BJ (cell line): ENCODE measurements at regions not wholly inside any gene's neighbourhood (a gene's known extent, or its start where the extent isn't known, plus 50 kb on each side); places are given as distances from the start of the nearest gene placed in this dataset.

Experiments used
- CTCF ChIA-PET: fragments of 350-600 bp; formaldehyde crosslinking; extraction: SDS; loops from one replicate; lab custom pipeline; 2021; ENCODE audit warnings: antibody characterized with exemption, inconsistent platforms; lab: Yijun Ruan, JAX
- POLR2A ChIA-PET: fragments of 300-600 bp; sonication (Branson Sonifier 250); formaldehyde crosslinking; extraction: SDS; loops from one replicate; lab custom pipeline; 2021; ENCODE audit warnings: antibody characterized with exemption; lab: Charles Lee
- DNase-seq: peaks from one replicate; pipeline ENCODE4 v3.0.0-alpha.2; 2011; ENCODE audit warnings: low read depth
- H3K27me3 ChIP-seq: 2 replicates; pipeline ENCODE4 v1.6.0; 2011; ENCODE audit warnings: low read length; ENCODE audit not compliant: control insufficient read depth, insufficient read depth
- H3K36me3 ChIP-seq: 2 replicates; pipeline ENCODE4 v1.5.1; 2011; ENCODE audit warnings: low read length; ENCODE audit not compliant: control insufficient read depth, insufficient read depth
- H3K4me3 ChIP-seq: 2 replicates; pipeline ENCODE4 v1.5.1; 2011; ENCODE audit warnings: low read depth, mild to moderate bottlenecking, control low read depth, low read length
- CTCF ChIP-seq: IDR thresholded peaks from 2 replicates; pipeline ENCODE4 v1.5.1; 2011; ENCODE audit warnings: low read depth, mild to moderate bottlenecking, control low read depth, inconsistent platforms, low read length, moderate library complexity; ENCODE audit not compliant: insufficient read depth

- Histone ChIP-seq H3K36me3 (peaks cover 3% of the 10 kb centered on the region; the same call in 1 of the 2 replicates), H3K27me3 (no peaks in the 10 kb centered on the region), H3K4me3 (no peak overlapping the region)
- no peak for DNase-seq
- ChIA-PET POLR2A (no interaction called here), CTCF (interaction anchor here (0.7 to 9.1 kb wide), 4 partner anchors 11 to 110 kb away, joined by 3 to 72 read pairs (median 23); no protein-coding TSS in a partner anchor)
- no peak for TF ChIP-seq CTCF
Observed at GRCh38 chr3:159895430-159895829, 93.2 kb upstream of the IL12A start.

- no peak for TF ChIP-seq CTCF
- no peaks in the 10 kb centered on the region for H3K27me3 ChIP-seq
- DNase-seq = no peak
- ChIA-PET POLR2A (no interaction called here), CTCF (interaction anchor here (0.7 to 9.1 kb wide), 4 partner anchors 12 to 108 kb away, joined by 5 to 72 read pairs (median 24); partner anchors contain the start of gene IL12A)
- H3K4me3 ChIP-seq = no peak overlapping the region
- H3K36me3 ChIP-seq = peaks cover 3% of the 10 kb centered on the region; the same call in 1 of the 2 replicates
Observed at GRCh38 chr3:159896543-159896942, 92.1 kb upstream of the IL12A start.

GRCh38 chr3:159897331-159898075 lies 91.1 kb upstream of the IL12A start:
- H3K27me3 ChIP-seq = no peaks in the 10 kb centered on the region
- TF ChIP-seq CTCF = no peak
- no peak overlapping the region for H3K4me3 ChIP-seq
- DNase-seq = peak; percentile 31
- ChIA-PET CTCF (interaction anchor here (1.1 to 9.1 kb wide), 4 partner anchors 13 to 107 kb away, joined by 3 to 72 read pairs (median 22); partner anchors contain the start of gene IL12A), POLR2A (interaction anchor here (0.5 to 0.7 kb wide), 3 partner anchors 14 to 75 kb away, joined by 3 to 4 read pairs (median 3); no protein-coding TSS in a partner anchor)
- peaks cover 1% of the 10 kb centered on the region; the same call in 1 of the 2 replicates for H3K36me3 ChIP-seq

GRCh38 chr3:159898147-159898546 lies 90.5 kb upstream of the IL12A start:
- no peak overlapping the region for H3K4me3 ChIP-seq
- CTCF ChIA-PET = interaction anchor here (1.1 to 9.1 kb wide), 5 partner anchors 13 to 107 kb away, joined by 3 to 72 read pairs (median 3); partner anchors contain the start of gene IL12A
- no peaks in the 10 kb centered on the region for H3K27me3 ChIP-seq
- H3K36me3 ChIP-seq = peaks cover 1% of the 10 kb centered on the region; the same call in 1 of the 2 replicates
- no peak for DNase-seq
- POLR2A ChIA-PET = interaction anchor here (0.7 kb wide), 1 partner anchor 62 kb away, joined by 3 read pairs; no protein-coding TSS in a partner anchor
- no peak for TF ChIP-seq CTCF

GRCh38 chr3:159899166-159899565 lies 89.5 kb upstream of the IL12A start:
- POLR2A ChIA-PET = interaction anchor here (0.6 kb wide), 1 partner anchor 30 kb away, joined by 9 read pairs; no protein-coding TSS in a partner anchor
- H3K4me3 ChIP-seq = no peak overlapping the region
- CTCF ChIA-PET = interaction anchor here (0.6 to 9.1 kb wide), 4 partner anchors 14 to 106 kb away, joined by 3 to 72 read pairs (median 23); no protein-coding TSS in a partner anchor
- no peaks in the 10 kb centered on the region for H3K36me3 ChIP-seq
- no peak for TF ChIP-seq CTCF
- DNase-seq = no peak
- H3K27me3 ChIP-seq = no peaks in the 10 kb centered on the region
